Medulla oblongata (tissue), 1 donor: ENCODE measurements at regions not wholly inside any gene's neighbourhood (a gene's known extent, or its start where the extent isn't known, plus 50 kb on each side); places are given as distances from the start of the nearest gene placed in this dataset.
A peak's percentile ranks its signal among the peaks of the same experiment; 100 is the strongest.
"Not testable (repeated sequence)": the region's sequence is repeated elsewhere in the genome, so short reads cannot be mapped to it uniquely, and the experiment has no call there.

Experiments used
- DNase-seq: peaks from one replicate; pipeline ENCODE4 v3.0.0-alpha.2; 2015; ENCODE audit errors: extremely low spot score

GRCh38 chr6:132053511-132053910 lies 102.3 kb upstream of the CCN2 start:
- DNase-seq = no peak

- DNase-seq = no peak
Measured at GRCh38 chr6:132052096-132052495, 100.9 kb upstream of the CCN2 start.

GRCh38 chr6:132045877-132046276 lies 94.7 kb upstream of the CCN2 start:
- DNase-seq = no peak

GRCh38 chr6:132043148-132043547 lies 92.0 kb upstream of the CCN2 start:
- DNase-seq = no peak

GRCh38 chr6:132041706-132042105 lies 90.5 kb upstream of the CCN2 start:
- no peak for DNase-seq

- DNase-seq = no peak
Measured at GRCh38 chr6:132028029-132028428, 76.9 kb upstream of the CCN2 start.

GRCh38 chr6:132025468-132025867 lies 74.3 kb upstream of the CCN2 start:
- DNase-seq = no peak

- no peak for DNase-seq
Measured at GRCh38 chr6:132023490-132023889, 72.3 kb upstream of the CCN2 start.

GRCh38 chr6:132021552-132022375 lies 70.6 kb upstream of the CCN2 start:
- no peak for DNase-seq

- DNase-seq = not testable (repeated sequence)
Measured at GRCh38 chr6:132020918-132021317, 69.7 kb upstream of the CCN2 start.

- DNase-seq = peak; percentile 41
Measured at GRCh38 chr6:132020138-132020581, 69.0 kb upstream of the CCN2 start.

GRCh38 chr6:132019586-132019985 lies 68.4 kb upstream of the CCN2 start:
- no peak for DNase-seq

GRCh38 chr6:132017942-132018341 lies 66.8 kb upstream of the CCN2 start:
- no peak for DNase-seq

- DNase-seq = no peak
Measured at GRCh38 chr6:132016396-132016795, 65.2 kb upstream of the CCN2 start.

- no peak for DNase-seq
Measured at GRCh38 chr6:132011582-132011981, 60.4 kb upstream of the CCN2 start.

GRCh38 chr6:132009175-132009574 lies 58.0 kb upstream of the CCN2 start:
- no peak for DNase-seq

GRCh38 chr6:132007474-132008190 lies 56.5 kb upstream of the CCN2 start:
- DNase-seq = no peak

GRCh38 chr6:132005178-132005577 lies 54.0 kb upstream of the CCN2 start:
- peak; percentile 23 for DNase-seq

GRCh38 chr6:132004668-132005067 lies 53.5 kb upstream of the CCN2 start:
- DNase-seq = no peak

- no peak for DNase-seq
Measured at GRCh38 chr6:132003516-132004178, 52.5 kb upstream of the CCN2 start.
